HepG2 (cell line): ENCODE measurements at regions not wholly inside any gene's neighbourhood (a gene's known extent, or its start where the extent isn't known, plus 50 kb on each side); places are given as distances from the start of the nearest gene placed in this dataset.

Source experiments
- ATAC-seq: fragments of 200-7000 bp; cut with Tn5 transposase; 3 replicates; pipeline ENCODE4 v1.9.1; 2020; ENCODE audit warnings: mild to moderate bottlenecking, moderate library complexity
- BruUV-seq: library from RNA; stranded (reverse); fragments of 400-500 nt; replicated peaks from 2 replicates; lab custom pipeline; 2021; lab: Mats Ljungman, UMichigan
- CTCF ChIA-PET: fragments of 300-600 bp; formaldehyde crosslinking; extraction: SDS; loops from one replicate; lab custom pipeline; 2021; ENCODE audit warnings: low total read pairs, inconsistent platforms, low intra/inter-chr PET ratio; lab: Yijun Ruan, JAX
- POLR2A ChIA-PET: fragments of 350-600 bp; sonication (Branson Sonifier 250); formaldehyde crosslinking; loops from one replicate; lab custom pipeline; 2020; ENCODE audit warnings: antibody characterized with exemption, inconsistent platforms; lab: Yijun Ruan, JAX
- DNase-seq: peaks from one replicate; pipeline ENCODE4 v3.0.0-alpha.2; 2015; ENCODE audit warnings: low spot score
- FAIRE-seq: peaks from 3 replicates; lab custom pipeline; 2011; peaks lifted over from hg19 to GRCh38; lab: Jason Lieb, UNC
- H2AFZ ChIP-seq: one replicate; pipeline ENCODE4 v1.6.1; 2011; ENCODE audit warnings: low read length, inconsistent platforms
- H3K27ac ChIP-seq: fragments of 300-600 bp; 3 replicates; pipeline ENCODE4 v1.8.0; 2011; ENCODE audit warnings: mixed run types, mild to moderate bottlenecking, mixed read lengths, low read length, inconsistent platforms; ENCODE audit not compliant: insufficient read depth; ENCODE audit errors: extremely low read length
- H3K27me3 ChIP-seq, 2 experiments: fragments of 200-600 bp in 1 of 2; 2 replicates in 1 of 2; 3 replicates in 1 of 2; pipeline versions ENCODE4 v1.6.0 to v1.8.0; 2011; ENCODE audit warnings: low read length in 2 of 2, mild to moderate bottlenecking in 2 of 2, moderate library complexity in 2 of 2, inconsistent platforms in 1 of 2; ENCODE audit not compliant: insufficient read depth in 2 of 2, control insufficient read depth in 1 of 2
- H3K36me3 ChIP-seq, 2 experiments: fragments of 200-600 bp in 1 of 2; replicated peaks in 1 of 2; 2 replicates in 1 of 2; 3 replicates in 1 of 2; pipeline versions ENCODE4 v1.5.1 to v1.8.0; 2011; ENCODE audit warnings: low read length in 2 of 2, inconsistent platforms in 1 of 2; ENCODE audit not compliant: insufficient read depth in 2 of 2, control insufficient read depth in 1 of 2
- H3K4me1 ChIP-seq: 2 replicates; pipeline ENCODE4 v1.5.1; 2012; ENCODE audit warnings: low read length, inconsistent platforms; ENCODE audit not compliant: insufficient read depth
- H3K4me2 ChIP-seq: 2 replicates; pipeline ENCODE4 v1.6.0; 2011; ENCODE audit warnings: low read depth, low read length, inconsistent platforms
- H3K4me3 ChIP-seq, 3 experiments: fragments of 200-600 bp in 1 of 3; sonication (generic), shearing (Covaris generic) in 1 of 3; replicated peaks in 1 of 3; 2 replicates each; pipeline ENCODE4 v1.5.1; 2011 to 2016; ENCODE audit warnings: low read length in 3 of 3, inconsistent platforms in 2 of 3, low read depth in 2 of 3, mild to moderate bottlenecking in 2 of 3, control low read depth in 1 of 3, mixed read lengths in 1 of 3; ENCODE audit not compliant: insufficient read depth in 1 of 3
- H3K79me2 ChIP-seq: one replicate; pipeline ENCODE4 v1.6.1; 2011; ENCODE audit warnings: low read length, inconsistent platforms; ENCODE audit not compliant: insufficient read depth
- H3K9ac ChIP-seq: 2 replicates; pipeline ENCODE4 v1.6.0; 2011; ENCODE audit warnings: mild to moderate bottlenecking, low read depth, low read length, inconsistent platforms; ENCODE audit not compliant: insufficient read depth
- H3K9me3 ChIP-seq: 2 replicates; pipeline ENCODE4 v1.5.1; 2012; ENCODE audit warnings: mild to moderate bottlenecking, low read length
- H4K20me1 ChIP-seq: 2 replicates; pipeline ENCODE4 v1.6.0; 2011; ENCODE audit warnings: inconsistent platforms, mild to moderate bottlenecking, low read length, moderate library complexity; ENCODE audit not compliant: insufficient read depth
- BRCA1 ChIP-seq: sonication (generic); formaldehyde crosslinking; IDR thresholded peaks from 2 replicates; pipeline ENCODE4 v1.4.0; 2020; ENCODE audit warnings: missing genetic modification reagents
- MAFF ChIP-seq: IDR thresholded peaks from 2 replicates; pipeline ENCODE4 v1.6.1; 2011; ENCODE audit warnings: low read depth, low read length, improper control_type of control experiment
- MTA3 ChIP-seq: sonication (generic); formaldehyde crosslinking; IDR thresholded peaks from 2 replicates; pipeline ENCODE4 v1.4.0; 2020; ENCODE audit warnings: missing genetic modification reagents
- NFE2 ChIP-seq: sonication (generic); formaldehyde crosslinking; IDR thresholded peaks from 2 replicates; pipeline ENCODE4 v1.4.0; 2020; ENCODE audit warnings: missing genetic modification reagents
- PRPF4 ChIP-seq: fragments of 200-400 bp; formaldehyde crosslinking; IDR thresholded peaks from 2 replicates; pipeline ENCODE4 v1.6.1; 2016; ENCODE audit warnings: low read length, low read depth; ENCODE audit not compliant: poor library complexity, severe bottlenecking
- RBM22 ChIP-seq: fragments of 200-400 bp; formaldehyde crosslinking; optimal IDR thresholded peaks from 2 replicates; pipeline ENCODE3; 2017; ENCODE audit warnings: mild to moderate bottlenecking, low read length, moderate library complexity
- SP2 ChIP-seq: sonication (generic); formaldehyde crosslinking; IDR thresholded peaks from 2 replicates; pipeline ENCODE4 v1.5.1; 2020; ENCODE audit warnings: mild to moderate bottlenecking, missing genetic modification reagents
- TBX2 ChIP-seq: sonication (generic); formaldehyde crosslinking; IDR thresholded peaks from 2 replicates; pipeline ENCODE4 v1.5.0; 2020; ENCODE audit warnings: missing genetic modification reagents, mild to moderate bottlenecking, borderline replicate concordance
- ZBTB20 ChIP-seq: sonication (generic); formaldehyde crosslinking; IDR thresholded peaks from 2 replicates; pipeline ENCODE4 v1.8.1; 2023; ENCODE audit warnings: missing genetic modification reagents, low read depth, mild to moderate bottlenecking, borderline replicate concordance
- ZFP36 ChIP-seq: fragments of 150-350 bp; IDR thresholded peaks from 2 replicates; pipeline ENCODE4 v1.6.1; 2018; ENCODE audit warnings: borderline replicate concordance, low read length, low read depth; ENCODE audit not compliant: partially characterized antibody
- ZFP82 ChIP-seq: sonication (generic); formaldehyde crosslinking; IDR thresholded peaks from 2 replicates; pipeline ENCODE4 v1.5.1; 2020; ENCODE audit warnings: mild to moderate bottlenecking, missing genetic modification reagents, borderline replicate concordance
- ZMAT3 ChIP-seq: sonication (generic); formaldehyde crosslinking; conservative IDR thresholded peaks from 2 replicates; pipeline ENCODE4 v1.7.0; 2021; ENCODE audit warnings: missing genetic modification reagents
- ZMYM2 ChIP-seq: sonication (generic); formaldehyde crosslinking; IDR thresholded peaks from 2 replicates; pipeline ENCODE4 v1.8.0; 2022; ENCODE audit warnings: mild to moderate bottlenecking, missing genetic modification reagents
- ZNF143 ChIP-seq: sonication (generic); formaldehyde crosslinking; IDR thresholded peaks from 2 replicates; pipeline ENCODE4 v1.4.0; 2020; ENCODE audit warnings: missing genetic modification reagents
- ZNF34 ChIP-seq: sonication (generic); formaldehyde crosslinking; IDR thresholded peaks from 2 replicates; pipeline ENCODE4 v1.4.0; 2020; ENCODE audit warnings: mild to moderate bottlenecking, missing genetic modification reagents, borderline replicate concordance
- ZNF775 ChIP-seq: sonication (generic); formaldehyde crosslinking; IDR thresholded peaks from 2 replicates; pipeline ENCODE4 v1.4.0; 2020; ENCODE audit warnings: missing genetic modification reagents, mild to moderate bottlenecking, moderate library complexity, borderline replicate concordance
- ZNF816 ChIP-seq: sonication (generic); formaldehyde crosslinking; IDR thresholded peaks from 2 replicates; pipeline ENCODE4 v1.8.0; 2022; ENCODE audit warnings: missing genetic modification reagents, mild to moderate bottlenecking, borderline replicate concordance
- WGBS: methylation state at CpG from one replicate; pipeline ENCODE4 v1.1.6; 2017; ENCODE audit warnings: low lambda C conversion rate; 5-methylcytosine and 5-hydroxymethylcytosine counted together
- in situ Hi-C: cut with HindIII; loops from 2 replicates; pipeline ENCODE4 v1.10.0; 2017; ENCODE audit warnings: low pct_unique_long_range_greater_than_20kb; ENCODE audit not compliant: extremely low pct_ligation_motif_present
- intact Hi-C: fragments of 100-400 bp; cut with micrococcal nuclease; formaldehyde crosslinking; loops from one replicate; pipeline ENCODE4 v1.10.0; 2022; ENCODE audit not compliant: unreplicated experiment
- TF ChIP-seq, protein P1 (sequence below): sonication (generic); formaldehyde crosslinking; IDR thresholded peaks from 2 replicates; pipeline ENCODE4 v1.5.0; 2020; ENCODE audit warnings: mild to moderate bottlenecking, missing genetic modification reagents
- TF ChIP-seq, protein P2 (sequence below): sonication (generic); formaldehyde crosslinking; conservative IDR thresholded peaks from 2 replicates; pipeline ENCODE4 v1.4.0; 2020; ENCODE audit warnings: missing genetic modification reagents
- TF ChIP-seq, protein P3 (sequence below): sonication (generic); formaldehyde crosslinking; IDR thresholded peaks from 2 replicates; pipeline ENCODE4 v1.5.1; 2020; ENCODE audit warnings: missing genetic modification reagents, mild to moderate bottlenecking, borderline replicate concordance

DNA sequence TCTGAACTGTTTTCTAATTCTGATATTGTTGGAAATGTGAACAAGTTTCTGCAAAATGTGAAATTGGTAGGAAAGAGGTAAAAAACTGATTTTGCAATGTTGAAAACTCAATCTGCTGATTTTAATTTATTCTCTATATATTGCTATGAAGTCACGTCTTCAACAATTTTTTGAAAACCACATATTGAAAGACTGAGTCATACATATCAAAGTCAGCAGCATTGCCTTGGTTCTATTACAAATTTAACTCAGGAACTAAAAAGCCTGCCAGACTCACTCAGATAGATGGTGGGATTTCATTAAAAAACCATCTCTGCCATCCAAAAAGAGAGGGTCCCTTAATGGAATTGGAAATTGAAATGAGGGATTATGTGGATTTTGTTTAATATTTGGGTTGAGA is 351.4 kb downstream of the CNTN3 start:
- CTCF ChIA-PET, result no interaction called here
- TF ChIP-seq, protein P1, sequence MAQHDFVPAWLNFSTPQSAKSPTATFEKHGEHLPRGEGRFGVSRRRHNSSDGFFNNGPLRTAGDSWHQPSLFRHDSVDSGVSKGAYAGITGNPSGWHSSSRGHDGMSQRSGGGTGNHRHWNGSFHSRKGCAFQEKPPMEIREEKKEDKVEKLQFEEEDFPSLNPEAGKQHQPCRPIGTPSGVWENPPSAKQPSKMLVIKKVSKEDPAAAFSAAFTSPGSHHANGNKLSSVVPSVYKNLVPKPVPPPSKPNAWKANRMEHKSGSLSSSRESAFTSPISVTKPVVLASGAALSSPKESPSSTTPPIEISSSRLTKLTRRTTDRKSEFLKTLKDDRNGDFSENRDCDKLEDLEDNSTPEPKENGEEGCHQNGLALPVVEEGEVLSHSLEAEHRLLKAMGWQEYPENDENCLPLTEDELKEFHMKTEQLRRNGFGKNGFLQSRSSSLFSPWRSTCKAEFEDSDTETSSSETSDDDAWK (CRISPR knock-in tag), result no peak
- TF ChIP-seq MAFF (no peak), ZNF775 (CRISPR knock-in tag) (no peak), ZFP82 (no peak), BRCA1 (CRISPR knock-in tag) (no peak), ZMAT3 (no peak), ZNF34 (CRISPR knock-in tag) (no peak), ZMYM2 (no peak), NFE2 (CRISPR knock-in tag) (no peak), ZNF143 (CRISPR knock-in tag) (no peak), ZNF816 (no peak), PRPF4 (no peak), SP2 (CRISPR knock-in tag) (no peak), TBX2 (CRISPR knock-in tag) (no peak), RBM22 (no peak), ZBTB20 (no peak), MTA3 (CRISPR knock-in tag) (no peak), ZFP36 (no peak)
- TF ChIP-seq, protein P2, sequence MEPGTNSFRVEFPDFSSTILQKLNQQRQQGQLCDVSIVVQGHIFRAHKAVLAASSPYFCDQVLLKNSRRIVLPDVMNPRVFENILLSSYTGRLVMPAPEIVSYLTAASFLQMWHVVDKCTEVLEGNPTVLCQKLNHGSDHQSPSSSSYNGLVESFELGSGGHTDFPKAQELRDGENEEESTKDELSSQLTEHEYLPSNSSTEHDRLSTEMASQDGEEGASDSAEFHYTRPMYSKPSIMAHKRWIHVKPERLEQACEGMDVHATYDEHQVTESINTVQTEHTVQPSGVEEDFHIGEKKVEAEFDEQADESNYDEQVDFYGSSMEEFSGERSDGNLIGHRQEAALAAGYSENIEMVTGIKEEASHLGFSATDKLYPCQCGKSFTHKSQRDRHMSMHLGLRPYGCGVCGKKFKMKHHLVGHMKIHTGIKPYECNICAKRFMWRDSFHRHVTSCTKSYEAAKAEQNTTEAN (CRISPR knock-in tag), result no peak
- TF ChIP-seq, protein P3, sequence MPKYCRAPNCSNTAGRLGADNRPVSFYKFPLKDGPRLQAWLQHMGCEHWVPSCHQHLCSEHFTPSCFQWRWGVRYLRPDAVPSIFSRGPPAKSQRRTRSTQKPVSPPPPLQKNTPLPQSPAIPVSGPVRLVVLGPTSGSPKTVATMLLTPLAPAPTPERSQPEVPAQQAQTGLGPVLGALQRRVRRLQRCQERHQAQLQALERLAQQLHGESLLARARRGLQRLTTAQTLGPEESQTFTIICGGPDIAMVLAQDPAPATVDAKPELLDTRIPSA (CRISPR knock-in tag), result no peak

More for the DNA sequence above, 351.4 kb downstream of the CNTN3 start:
- POLR2A ChIA-PET, result no interaction called here
- intact Hi-C loops (no loop called here), in situ Hi-C loops (loop anchor here (25.0 kb wide), 1 partner anchor 899 kb away; no protein-coding TSS in a partner anchor)
- Histone ChIP-seq H3K27ac (no peak overlapping the region), H3K9ac (no peak overlapping the region), H3K4me3 (no peak overlapping the region), H4K20me1 (no peaks in the 10 kb centered on the region), H2AFZ (no peak overlapping the region), H3K79me2 (no peaks in the 10 kb centered on the region), H3K36me3 (no peaks in the 10 kb centered on the region), H3K4me1 (no peaks in the 10 kb centered on the region), H3K9me3 (no peaks in the 10 kb centered on the region), H3K4me2 (no peak overlapping the region), H3K27me3 (no peaks in the 10 kb centered on the region)
- ATAC-seq (no peak), DNase-seq (no peak), FAIRE-seq (no peak)
- WGBS, result 0% methylated on average over 1 of the region's 1 CpG
- BruUV-seq, result no TSS peak
